ENCODE measurements at regions not wholly inside any gene's neighbourhood (a gene's known extent, or its start where the extent isn't known, plus 50 kb on each side); places are given as distances from the start of the nearest gene placed in this dataset.

DNA sequence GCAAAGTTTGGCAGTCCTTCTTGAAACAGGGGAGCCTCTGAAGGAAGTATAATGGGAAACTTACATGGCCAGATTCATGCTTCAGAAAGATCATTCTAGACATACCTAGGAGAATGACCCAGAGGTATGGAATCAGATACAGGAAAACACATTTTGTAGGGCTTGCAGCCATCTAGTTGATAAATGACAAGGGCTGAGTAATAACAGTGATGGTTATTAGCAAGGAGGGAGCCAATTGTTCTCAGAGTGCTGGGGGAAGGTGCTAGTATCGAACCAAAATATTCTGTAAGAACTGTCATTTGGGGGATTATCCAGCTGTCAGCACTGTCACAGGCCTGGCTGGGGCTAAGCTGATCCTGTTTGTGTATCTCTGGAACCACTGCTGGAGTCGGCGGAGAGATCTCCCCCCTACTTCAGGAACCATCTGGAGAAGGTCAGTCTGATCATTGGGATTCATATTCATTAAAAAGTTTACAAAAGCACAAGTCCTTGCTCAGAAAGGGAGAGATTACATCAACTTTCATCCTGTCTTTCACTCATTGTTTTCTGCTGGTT lies 113.8 kb upstream of the THSD7B start:
- ChIA-PET POLR2A (ENCODE audit: low non-redundant PET) (no interaction called here), CTCF (no interaction called here)
- Histone ChIP-seq H3K4me1 (ENCODE audit: insufficient read depth, low read length, poor library complexity, severe bottlenecking) (no peaks in the 10 kb centered on the region), H3K27ac (ENCODE audit: low read depth, low read length, poor library complexity, severe bottlenecking) (no peak overlapping the region), H3K27me3 (replicated peaks; ENCODE audit: insufficient read depth, low read depth, low read length, poor library complexity) (no peaks in the 10 kb centered on the region), H3K4me3 (ENCODE audit: low read depth, low read length, poor library complexity, severe bottlenecking) (no peak overlapping the region), H3K9me3 (ENCODE audit: low read depth, low read length, poor library complexity, severe bottlenecking) (no peaks in the 10 kb centered on the region), H3K36me3 (ENCODE audit: insufficient read depth, low read length, poor library complexity, severe bottlenecking) (no peaks in the 10 kb centered on the region)
- intact Hi-C loops (cut with micrococcal nuclease; ENCODE audit: unreplicated experiment) = no loop called here
- no peak for DNase-seq (ENCODE audit: low spot score)
- TF ChIP-seq EZH2 (IDR thresholded peaks at IDR 0.05; ENCODE audit: borderline replicate concordance, low read depth, low read length, poor library complexity, severe bottlenecking) (no peak), CTCF (conservative IDR thresholded peaks at IDR 0.05; ENCODE audit: low read depth, low read length) (no peak)
- BruUV-seq (replicated peaks) = no TSS peak

GRCh38 chr2:136647039-136647438 lies 118.3 kb upstream of the THSD7B start:
- TF ChIP-seq CTCF (conservative IDR thresholded peaks at IDR 0.05; ENCODE audit: low read depth, low read length) (no peak), EZH2 (IDR thresholded peaks at IDR 0.05; ENCODE audit: borderline replicate concordance, low read depth, low read length, poor library complexity, severe bottlenecking) (no peak)
- Histone ChIP-seq H3K27ac (ENCODE audit: low read depth, low read length, poor library complexity, severe bottlenecking) (no peak overlapping the region), H3K4me1 (ENCODE audit: insufficient read depth, low read length, poor library complexity, severe bottlenecking) (no peaks in the 10 kb centered on the region), H3K9me3 (ENCODE audit: low read depth, low read length, poor library complexity, severe bottlenecking) (no peaks in the 10 kb centered on the region), H3K4me3 (ENCODE audit: low read depth, low read length, poor library complexity, severe bottlenecking) (no peak overlapping the region), H3K27me3 (replicated peaks; ENCODE audit: insufficient read depth, low read depth, low read length, poor library complexity) (no peaks in the 10 kb centered on the region), H3K36me3 (ENCODE audit: insufficient read depth, low read length, poor library complexity, severe bottlenecking) (no peaks in the 10 kb centered on the region)
- ChIA-PET CTCF (no interaction called here), POLR2A (ENCODE audit: low non-redundant PET) (no interaction called here)
- no TSS peak for BruUV-seq (replicated peaks)
- intact Hi-C loops (cut with micrococcal nuclease; ENCODE audit: unreplicated experiment) = no loop called here
- DNase-seq (ENCODE audit: low spot score) = no peak

DNA sequence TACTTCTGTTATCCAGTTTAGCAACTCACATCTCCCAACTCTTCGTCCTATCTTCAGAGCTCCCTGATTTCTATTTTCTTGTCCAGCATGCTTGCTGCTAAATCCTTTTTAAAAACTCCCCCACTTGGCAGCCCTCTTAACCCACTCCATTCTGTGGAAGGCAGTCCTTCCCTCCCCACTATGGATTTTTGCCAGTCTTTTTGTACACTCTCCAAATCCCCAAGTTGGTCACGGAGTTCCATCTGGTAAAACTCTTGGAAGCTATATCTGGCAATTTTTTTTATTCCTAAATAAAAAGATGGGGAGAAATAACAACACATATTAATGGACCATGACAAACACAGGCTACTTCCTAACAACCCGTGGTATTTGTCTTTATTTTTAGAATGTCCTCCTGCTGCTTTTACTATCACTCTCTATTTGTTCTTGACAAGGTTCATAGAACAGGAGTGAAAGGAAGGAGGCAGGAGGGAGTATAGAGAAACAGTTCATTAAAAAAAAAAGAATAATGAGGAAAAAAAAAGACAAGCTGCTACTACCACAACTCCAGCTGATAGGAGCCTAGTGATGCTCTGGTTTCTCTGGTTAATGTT lies 120.0 kb upstream of the THSD7B start:
- H3K27me3 ChIP-seq (replicated peaks; ENCODE audit: insufficient read depth, low read depth, low read length, poor library complexity) = no peaks in the 10 kb centered on the region
- POLR2A ChIA-PET (ENCODE audit: low non-redundant PET) = no interaction called here

More for the DNA sequence above, 120.0 kb upstream of the THSD7B start:
- Histone ChIP-seq H3K36me3 (ENCODE audit: insufficient read depth, low read length, poor library complexity, severe bottlenecking) (no peaks in the 10 kb centered on the region), H3K9me3 (ENCODE audit: low read depth, low read length, poor library complexity, severe bottlenecking) (no peaks in the 10 kb centered on the region), H3K4me3 (ENCODE audit: low read depth, low read length, poor library complexity, severe bottlenecking) (no peak overlapping the region), H3K4me1 (ENCODE audit: insufficient read depth, low read length, poor library complexity, severe bottlenecking) (no peaks in the 10 kb centered on the region), H3K27ac (ENCODE audit: low read depth, low read length, poor library complexity, severe bottlenecking) (no peak overlapping the region)
- CTCF ChIA-PET = no interaction called here
- no peak for DNase-seq (ENCODE audit: low spot score)
- intact Hi-C loops (cut with micrococcal nuclease; ENCODE audit: unreplicated experiment) = no loop called here
- BruUV-seq (replicated peaks) = no TSS peak
- TF ChIP-seq CTCF (conservative IDR thresholded peaks at IDR 0.05; ENCODE audit: low read depth, low read length) (no peak), EZH2 (IDR thresholded peaks at IDR 0.05; ENCODE audit: borderline replicate concordance, low read depth, low read length, poor library complexity, severe bottlenecking) (no peak)
